ENCODE measurements at regions not wholly inside any gene's neighbourhood (a gene's known extent, or its start where the extent isn't known, plus 50 kb on each side); places are given as distances from the start of the nearest gene placed in this dataset.

- H3K4me3 ChIP-seq (ENCODE audit: low read depth, low read length): no peak overlapping the region
- TF ChIP-seq, protein P1, sequence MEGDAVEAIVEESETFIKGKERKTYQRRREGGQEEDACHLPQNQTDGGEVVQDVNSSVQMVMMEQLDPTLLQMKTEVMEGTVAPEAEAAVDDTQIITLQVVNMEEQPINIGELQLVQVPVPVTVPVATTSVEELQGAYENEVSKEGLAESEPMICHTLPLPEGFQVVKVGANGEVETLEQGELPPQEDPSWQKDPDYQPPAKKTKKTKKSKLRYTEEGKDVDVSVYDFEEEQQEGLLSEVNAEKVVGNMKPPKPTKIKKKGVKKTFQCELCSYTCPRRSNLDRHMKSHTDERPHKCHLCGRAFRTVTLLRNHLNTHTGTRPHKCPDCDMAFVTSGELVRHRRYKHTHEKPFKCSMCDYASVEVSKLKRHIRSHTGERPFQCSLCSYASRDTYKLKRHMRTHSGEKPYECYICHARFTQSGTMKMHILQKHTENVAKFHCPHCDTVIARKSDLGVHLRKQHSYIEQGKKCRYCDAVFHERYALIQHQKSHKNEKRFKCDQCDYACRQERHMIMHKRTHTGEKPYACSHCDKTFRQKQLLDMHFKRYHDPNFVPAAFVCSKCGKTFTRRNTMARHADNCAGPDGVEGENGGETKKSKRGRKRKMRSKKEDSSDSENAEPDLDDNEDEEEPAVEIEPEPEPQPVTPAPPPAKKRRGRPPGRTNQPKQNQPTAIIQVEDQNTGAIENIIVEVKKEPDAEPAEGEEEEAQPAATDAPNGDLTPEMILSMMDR (IDR thresholded peaks at IDR 0.05; ENCODE audit: borderline replicate concordance, insufficient read depth, low read depth, low read length): no peak
Observed at GRCh38 chr15:39153058-39153714, 427.7 kb upstream of the THBS1 start.

GRCh38 chr15:39153716-39154115 is 427.2 kb upstream of the THBS1 start:
- TF ChIP-seq, protein P1 (IDR thresholded peaks at IDR 0.05; ENCODE audit: borderline replicate concordance, insufficient read depth, low read depth, low read length): no peak
- H3K4me3 ChIP-seq (ENCODE audit: low read depth, low read length): no peak overlapping the region

GRCh38 chr15:39154227-39154638 is 426.6 kb upstream of the THBS1 start:
- H3K4me3 ChIP-seq (ENCODE audit: low read depth, low read length): no peak overlapping the region
- TF ChIP-seq, protein P1 (IDR thresholded peaks at IDR 0.05; ENCODE audit: borderline replicate concordance, insufficient read depth, low read depth, low read length): peak; percentile 29; the same call in 1 of the 2 replicates

DNA sequence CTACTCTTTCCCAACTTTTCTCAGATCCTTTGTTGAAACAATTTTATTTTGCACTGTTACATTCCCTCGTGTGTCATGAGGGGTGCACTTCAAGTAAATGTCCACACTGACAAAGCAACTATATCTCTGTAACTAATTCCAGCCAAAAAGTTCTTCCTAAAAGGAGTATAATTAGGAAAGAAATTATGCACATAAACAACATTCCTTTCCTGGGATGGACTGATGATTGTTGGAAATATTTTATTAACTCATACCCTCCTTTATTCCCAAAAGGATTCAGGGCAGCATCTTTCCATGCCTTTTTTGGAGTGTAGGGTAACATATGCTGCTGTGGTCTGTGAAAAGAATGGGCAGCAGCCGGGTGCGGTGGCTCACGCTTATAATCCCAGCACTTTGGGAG is 426.1 kb upstream of the THBS1 start:
- TF ChIP-seq, protein P1 (IDR thresholded peaks at IDR 0.05; ENCODE audit: borderline replicate concordance, insufficient read depth, low read depth, low read length): no peak
- H3K4me3 ChIP-seq (ENCODE audit: low read depth, low read length): no peak overlapping the region

- H3K4me3 ChIP-seq (ENCODE audit: low read depth, low read length): no peak overlapping the region
- TF ChIP-seq, protein P1 (IDR thresholded peaks at IDR 0.05; ENCODE audit: borderline replicate concordance, insufficient read depth, low read depth, low read length): no peak
Observed at GRCh38 chr15:39156166-39156565, 424.7 kb upstream of the THBS1 start.

DNA sequence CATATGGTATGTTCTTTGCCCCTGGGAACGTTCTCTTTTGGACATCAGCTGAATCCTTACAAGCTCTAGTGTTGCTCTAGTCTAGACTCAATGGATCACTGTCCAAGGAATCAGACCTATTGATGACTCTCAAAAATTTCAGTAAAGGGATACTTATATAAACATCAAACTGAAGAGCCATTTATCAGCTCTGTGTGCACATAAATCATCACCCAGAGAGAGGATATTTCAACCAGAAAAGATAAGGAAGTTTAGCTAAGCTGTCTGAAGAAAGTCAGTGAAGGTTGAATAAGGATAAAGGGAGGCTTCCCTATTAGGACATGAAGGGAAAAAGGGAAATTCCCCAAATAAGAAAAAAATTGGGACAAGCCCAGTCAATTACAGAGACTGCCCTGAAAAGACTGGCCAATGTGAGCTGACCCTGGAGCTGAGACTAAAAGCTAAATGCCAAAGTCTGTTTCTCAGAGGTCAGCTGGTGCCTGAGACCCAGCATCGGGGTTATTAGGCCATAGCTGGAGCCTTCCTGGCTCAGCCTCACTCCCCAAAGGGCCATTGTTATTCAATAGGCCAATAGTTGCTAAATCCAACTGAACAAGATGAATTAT is 424.1 kb upstream of the THBS1 start:
- TF ChIP-seq, protein P1 (IDR thresholded peaks at IDR 0.05; ENCODE audit: borderline replicate concordance, insufficient read depth, low read depth, low read length): no peak

GRCh38 chr15:39157882-39158281 is 423.0 kb upstream of the THBS1 start:
- H3K4me3 ChIP-seq (ENCODE audit: low read depth, low read length): no peak overlapping the region

More for the DNA sequence above, 424.1 kb upstream of the THBS1 start:
- H3K4me3 ChIP-seq (ENCODE audit: low read depth, low read length): no peak overlapping the region

More at GRCh38 chr15:39157882-39158281, 423.0 kb upstream of the THBS1 start:
- TF ChIP-seq, protein P1 (IDR thresholded peaks at IDR 0.05; ENCODE audit: borderline replicate concordance, insufficient read depth, low read depth, low read length): no peak

Data from GM12875 (cell line).